ENCODE measurements at regions not wholly inside any gene's neighbourhood (a gene's known extent, or its start where the extent isn't known, plus 50 kb on each side); places are given as distances from the start of the nearest gene placed in this dataset.

DNA sequence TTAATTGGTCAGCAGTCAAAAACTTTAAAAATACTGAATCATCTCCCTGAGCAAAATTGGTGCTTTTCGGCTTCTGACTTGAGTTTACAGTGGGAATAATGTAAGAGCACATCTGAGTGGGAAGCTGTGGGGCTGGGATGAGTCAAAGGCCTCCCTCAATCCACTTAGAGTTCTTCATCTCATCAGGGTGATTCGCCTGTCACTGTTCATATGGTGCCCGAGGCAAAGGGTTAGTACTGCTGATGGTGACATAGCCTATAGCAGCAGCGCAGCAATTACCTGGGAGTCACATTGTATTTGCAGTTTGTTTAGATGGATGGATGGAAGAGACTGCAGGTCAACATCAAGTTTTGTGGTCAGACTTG, 113.8 kb upstream of the ZNF608 start:
- WGBS (ENCODE audit: extremely low coverage, insufficient coverage, insufficient read length), result no CpG with 5 or more reads among the region's 4 CpGs
- Histone ChIP-seq H4K91ac (ENCODE audit: low read depth, low read length) (no peak overlapping the region), H3K27me3 (ENCODE audit: insufficient read depth, low read length) (no peaks in the 10 kb centered on the region), H3K27ac (ENCODE audit: low read depth, low read length) (no peak overlapping the region), H3K14ac (ENCODE audit: low read length) (no peak overlapping the region), H3K36me3 (ENCODE audit: control insufficient read depth in 1 of 2, insufficient read depth in 2 of 2, low read length in 2 of 2) (no peaks in the 10 kb centered on the region), H3K18ac (ENCODE audit: low read length) (no peak overlapping the region), H3K4ac (ENCODE audit: low read depth, low read length) (no peak overlapping the region), H3K4me3 (ENCODE audit: low read depth, low read length) (no peak overlapping the region), H3K9me3 (ENCODE audit: insufficient read depth, low read depth, low read length) (no peaks in the 10 kb centered on the region), H3K23ac (ENCODE audit: low read length) (no peak overlapping the region), H3K79me1 (ENCODE audit: low read length) (no peaks in the 10 kb centered on the region), H2BK5ac (ENCODE audit: low read depth, low read length, poor library complexity) (no peak overlapping the region), H3K4me2 (ENCODE audit: low read length) (no peak overlapping the region), H2AFZ (ENCODE audit: insufficient read depth, low read length, poor library complexity) (no peak overlapping the region), H3K79me2 (ENCODE audit: control insufficient read depth, insufficient read depth, low read length, poor library complexity) (no peaks in the 10 kb centered on the region), H3K4me1 (ENCODE audit: control insufficient read depth in 1 of 2, insufficient read depth in 2 of 2, low read length in 2 of 2) (no peaks in the 10 kb centered on the region), H4K12ac (ENCODE audit: low read depth, low read length) (no peak overlapping the region), H2BK12ac (ENCODE audit: low read length) (no peak overlapping the region), H3K9ac (ENCODE audit: low read length) (no peak overlapping the region), H4K8ac (ENCODE audit: low read depth, low read length) (no peak overlapping the region), H2AK5ac (ENCODE audit: low read length) (no peak overlapping the region), H2BK120ac (ENCODE audit: insufficient read depth, low read length, poor library complexity) (no peak overlapping the region)
- DNase-seq, result no peak

DNA sequence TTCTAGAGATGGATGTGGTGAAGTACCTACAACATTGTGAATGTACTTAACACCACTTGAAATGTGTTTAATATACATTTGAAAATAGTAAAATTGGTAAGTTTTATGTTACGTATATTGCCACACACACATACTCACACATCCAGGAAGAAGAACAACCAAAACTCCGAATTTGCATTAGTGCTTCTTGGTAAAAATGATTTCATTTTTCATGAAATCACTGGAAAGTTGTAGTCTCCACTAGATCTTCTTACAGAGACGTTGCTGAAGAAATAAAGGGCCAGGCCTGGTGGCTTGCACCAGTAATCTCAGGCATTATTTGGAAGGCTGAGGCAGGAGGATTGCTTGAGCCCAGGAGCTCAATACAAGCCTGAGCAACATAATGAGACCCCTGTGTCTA, 118.6 kb upstream of the ZNF608 start:
- Histone ChIP-seq H3K4ac (ENCODE audit: low read depth, low read length) (no peak overlapping the region), H3K4me1 (ENCODE audit: control insufficient read depth in 1 of 2, insufficient read depth in 2 of 2, low read length in 2 of 2) (no peaks in the 10 kb centered on the region), H3K9ac (ENCODE audit: low read length) (no peak overlapping the region), H3K79me1 (ENCODE audit: low read length) (no peaks in the 10 kb centered on the region), H3K36me3 (ENCODE audit: control insufficient read depth in 1 of 2, insufficient read depth in 2 of 2, low read length in 2 of 2) (no peaks in the 10 kb centered on the region), H3K27ac (ENCODE audit: low read depth, low read length) (no peak overlapping the region), H3K27me3 (ENCODE audit: insufficient read depth, low read length) (no peaks in the 10 kb centered on the region), H3K4me3 (ENCODE audit: low read depth, low read length) (no peak overlapping the region), H4K91ac (ENCODE audit: low read depth, low read length) (no peak overlapping the region), H3K23ac (ENCODE audit: low read length) (no peak overlapping the region), H2BK120ac (ENCODE audit: insufficient read depth, low read length, poor library complexity) (no peak overlapping the region), H3K79me2 (ENCODE audit: control insufficient read depth, insufficient read depth, low read length, poor library complexity) (no peaks in the 10 kb centered on the region), H3K4me2 (ENCODE audit: low read length) (no peak overlapping the region), H3K9me3 (ENCODE audit: insufficient read depth, low read depth, low read length) (no peaks in the 10 kb centered on the region), H2AFZ (ENCODE audit: insufficient read depth, low read length, poor library complexity) (no peak overlapping the region), H4K12ac (ENCODE audit: low read depth, low read length) (no peak overlapping the region), H2AK5ac (ENCODE audit: low read length) (no peak overlapping the region), H3K18ac (ENCODE audit: low read length) (no peak overlapping the region), H2BK12ac (ENCODE audit: low read length) (no peak overlapping the region), H4K8ac (ENCODE audit: low read depth, low read length) (no peak overlapping the region), H3K14ac (ENCODE audit: low read length) (no peak overlapping the region), H2BK5ac (ENCODE audit: low read depth, low read length, poor library complexity) (no peak overlapping the region)
- DNase-seq, result no peak
- no CpG with 5 or more reads among the region's 3 CpGs for WGBS (ENCODE audit: extremely low coverage, insufficient coverage, insufficient read length)

DNA sequence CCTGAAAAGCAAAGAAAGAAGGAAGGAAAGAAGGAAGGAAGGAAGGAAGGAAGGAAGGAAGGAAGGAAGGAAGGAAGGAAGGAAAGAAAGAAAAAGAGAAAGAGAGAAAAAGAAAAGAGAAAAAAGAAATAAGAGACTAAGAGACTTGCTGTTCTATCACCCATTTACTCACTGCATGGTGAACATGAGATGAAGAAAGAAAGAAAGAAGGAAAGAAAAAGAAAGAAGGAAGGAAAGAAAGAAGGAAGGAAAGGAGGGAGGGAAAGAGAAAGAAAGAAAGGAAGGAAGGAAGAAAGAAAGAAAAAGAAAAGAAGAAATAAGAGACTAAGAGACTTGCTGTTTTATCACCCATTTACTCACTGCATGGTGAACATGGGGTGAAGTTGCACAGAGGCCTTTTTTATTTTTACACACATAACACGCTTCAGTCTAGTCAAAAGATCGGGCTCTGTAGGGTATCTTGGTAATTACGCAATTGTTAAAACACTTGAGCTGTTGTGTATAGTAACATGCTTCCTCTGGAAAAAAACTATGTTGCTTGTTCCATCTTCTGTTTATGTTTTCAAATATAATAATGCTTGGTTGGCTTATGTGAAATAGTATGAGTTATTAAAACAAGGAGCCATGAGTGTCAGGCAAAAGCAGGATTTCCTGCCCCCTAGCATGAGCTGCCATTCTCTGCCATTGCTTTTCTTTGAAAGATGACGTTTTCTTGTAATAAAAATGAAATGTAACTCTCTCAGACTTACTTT, 119.3 kb upstream of the ZNF608 start:
- H3K9me3 ChIP-seq (ENCODE audit: insufficient read depth, low read depth, low read length), result no peaks in the 10 kb centered on the region
- no peak overlapping the region for H2BK120ac ChIP-seq (ENCODE audit: insufficient read depth, low read length, poor library complexity)
- no peak overlapping the region for H2AFZ ChIP-seq (ENCODE audit: insufficient read depth, low read length, poor library complexity)
- H3K4me2 ChIP-seq (ENCODE audit: low read length), result no peak overlapping the region
- no peaks in the 10 kb centered on the region for H3K79me2 ChIP-seq (ENCODE audit: control insufficient read depth, insufficient read depth, low read length, poor library complexity)
- no peak overlapping the region for H3K9ac ChIP-seq (ENCODE audit: low read length)
- no peak overlapping the region for H4K12ac ChIP-seq (ENCODE audit: low read depth, low read length)
- no peaks in the 10 kb centered on the region for H3K79me1 ChIP-seq (ENCODE audit: low read length)
- no peak overlapping the region for H3K4ac ChIP-seq (ENCODE audit: low read depth, low read length)
- no peak overlapping the region for H4K8ac ChIP-seq (ENCODE audit: low read depth, low read length)
- no peak overlapping the region for H3K18ac ChIP-seq (ENCODE audit: low read length)
- no peak overlapping the region for H2AK5ac ChIP-seq (ENCODE audit: low read length)
- WGBS (ENCODE audit: extremely low coverage, insufficient coverage, insufficient read length), result no CpG with 5 or more reads among the region's 4 CpGs
- H3K14ac ChIP-seq (ENCODE audit: low read length), result no peak overlapping the region
- no peak overlapping the region for H2BK12ac ChIP-seq (ENCODE audit: low read length)
- no peak overlapping the region for H3K27ac ChIP-seq (ENCODE audit: low read depth, low read length)
- no peak overlapping the region for H2BK5ac ChIP-seq (ENCODE audit: low read depth, low read length, poor library complexity)
- H4K91ac ChIP-seq (ENCODE audit: low read depth, low read length), result no peak overlapping the region
- DNase-seq, result no peak
- no peaks in the 10 kb centered on the region for H3K4me1 ChIP-seq (ENCODE audit: control insufficient read depth in 1 of 2, insufficient read depth in 2 of 2, low read length in 2 of 2)
- H3K36me3 ChIP-seq (ENCODE audit: control insufficient read depth in 1 of 2, insufficient read depth in 2 of 2, low read length in 2 of 2), result no peaks in the 10 kb centered on the region
- no peaks in the 10 kb centered on the region for H3K27me3 ChIP-seq (ENCODE audit: insufficient read depth, low read length)
- no peak overlapping the region for H3K23ac ChIP-seq (ENCODE audit: low read length)
- no peak overlapping the region for H3K4me3 ChIP-seq (ENCODE audit: low read depth, low read length)

DNA sequence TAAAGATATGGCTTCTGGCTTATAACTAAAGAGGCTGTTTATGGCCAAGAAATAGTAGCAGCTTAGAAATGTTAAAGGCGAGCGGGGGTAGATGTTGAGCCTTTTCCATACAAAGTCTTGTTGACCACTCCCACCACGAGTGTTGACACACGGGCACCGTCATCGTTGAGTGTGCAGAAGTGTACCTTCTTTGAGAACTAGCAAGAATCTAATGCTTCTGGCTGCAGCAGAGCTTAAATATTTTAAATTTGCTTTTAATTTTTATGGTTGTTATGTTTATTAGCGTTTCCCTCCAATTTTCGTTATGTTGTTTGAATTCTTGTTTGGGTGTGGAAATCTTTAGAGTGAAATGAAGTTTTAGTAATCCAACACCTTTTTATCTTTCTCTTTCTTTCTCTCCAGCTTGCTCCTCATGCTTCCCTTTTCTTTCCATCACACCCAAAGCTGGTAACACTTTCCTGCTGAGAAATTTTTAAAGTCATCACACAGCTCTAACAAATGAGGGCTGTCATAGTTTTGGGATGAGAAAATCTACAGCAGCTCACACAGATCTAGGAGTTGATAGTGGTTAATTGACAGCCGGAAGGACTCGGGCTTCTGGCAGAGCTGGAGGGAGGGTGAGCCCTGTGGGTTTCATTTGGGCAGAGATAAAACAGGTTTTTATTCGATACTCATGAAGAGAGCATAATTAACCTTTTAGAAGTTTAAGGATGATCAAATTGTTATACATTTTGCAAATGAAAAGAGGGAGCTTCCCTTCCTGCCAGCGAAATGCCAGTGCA, 120.1 kb upstream of the ZNF608 start:
- Histone ChIP-seq H4K8ac (ENCODE audit: low read depth, low read length) (no peak overlapping the region), H3K27me3 (ENCODE audit: insufficient read depth, low read length) (no peaks in the 10 kb centered on the region), H4K91ac (ENCODE audit: low read depth, low read length) (no peak overlapping the region), H3K14ac (ENCODE audit: low read length) (no peak overlapping the region), H3K27ac (ENCODE audit: low read depth, low read length) (no peak overlapping the region), H2AFZ (ENCODE audit: insufficient read depth, low read length, poor library complexity) (no peak overlapping the region), H2BK120ac (ENCODE audit: insufficient read depth, low read length, poor library complexity) (no peak overlapping the region), H3K4ac (ENCODE audit: low read depth, low read length) (no peak overlapping the region), H3K4me2 (ENCODE audit: low read length) (no peak overlapping the region), H3K4me3 (ENCODE audit: low read depth, low read length) (no peak overlapping the region), H2AK5ac (ENCODE audit: low read length) (no peak overlapping the region), H3K79me2 (ENCODE audit: control insufficient read depth, insufficient read depth, low read length, poor library complexity) (no peaks in the 10 kb centered on the region), H3K23ac (ENCODE audit: low read length) (no peak overlapping the region), H3K9me3 (ENCODE audit: insufficient read depth, low read depth, low read length) (no peaks in the 10 kb centered on the region), H3K9ac (ENCODE audit: low read length) (no peak overlapping the region), H4K12ac (ENCODE audit: low read depth, low read length) (no peak overlapping the region), H2BK12ac (ENCODE audit: low read length) (no peak overlapping the region), H3K79me1 (ENCODE audit: low read length) (no peaks in the 10 kb centered on the region), H3K36me3 (ENCODE audit: control insufficient read depth in 1 of 2, insufficient read depth in 2 of 2, low read length in 2 of 2) (no peaks in the 10 kb centered on the region), H2BK5ac (ENCODE audit: low read depth, low read length, poor library complexity) (no peak overlapping the region), H3K18ac (ENCODE audit: low read length) (no peak overlapping the region), H3K4me1 (ENCODE audit: control insufficient read depth in 1 of 2, insufficient read depth in 2 of 2, low read length in 2 of 2) (no peaks in the 10 kb centered on the region)
- no CpG with 5 or more reads among the region's 12 CpGs for WGBS (ENCODE audit: extremely low coverage, insufficient coverage, insufficient read length)
- peak in 1 of 2 donors; percentile 68 for DNase-seq
